OCI-LY7 (cell line): ENCODE measurements at regions not wholly inside any gene's neighbourhood (a gene's known extent, or its start where the extent isn't known, plus 50 kb on each side); places are given as distances from the start of the nearest gene placed in this dataset.

ENCODE experiments used
- BruUV-seq: library from RNA; stranded (reverse); fragments of 400-500 nt; replicated peaks from 2 replicates; lab custom pipeline; 2021; lab: Mats Ljungman, UMichigan
- CTCF ChIA-PET: fragments of 300-600 bp; sonication (Branson Sonifier 250); formaldehyde crosslinking; loops from one replicate; lab custom pipeline; 2022; ENCODE audit warnings: antibody characterized with exemption; ENCODE audit not compliant: unreplicated experiment; lab: Charles Lee
- POLR2A ChIA-PET: fragments of 300-600 bp; sonication (Branson Sonifier 250); formaldehyde crosslinking; loops from one replicate; lab custom pipeline; 2022; ENCODE audit warnings: antibody characterized with exemption; lab: Charles Lee
- DNase-seq: peaks from one replicate; pipeline ENCODE4 v3.0.0-alpha.2; 2015; ENCODE audit warnings: low spot score
- H2AFZ ChIP-seq: fragments of 200-600 bp; sonication (generic), shearing (Covaris generic); 2 replicates; pipeline ENCODE4 v1.6.1; 2014; ENCODE audit warnings: mild to moderate bottlenecking, antibody characterized with exemption, low read length, moderate library complexity
- H3K27ac ChIP-seq: fragments of 200-600 bp; sonication (generic); 2 replicates; pipeline ENCODE4 v1.5.1; 2014; ENCODE audit warnings: mixed run types, low read depth, mild to moderate bottlenecking, moderate library complexity, low read length, inconsistent platforms; ENCODE audit not compliant: poor library complexity, severe bottlenecking
- H3K36me3 ChIP-seq: fragments of 200-600 bp; sonication (generic); 2 replicates; pipeline ENCODE4 v1.6.1; 2014; ENCODE audit warnings: mild to moderate bottlenecking, antibody characterized with exemption, low read length, moderate library complexity, mixed read lengths; ENCODE audit not compliant: insufficient read depth
- H3K4me1 ChIP-seq: fragments of 200-600 bp; sonication (generic); 2 replicates; pipeline ENCODE4 v1.5.1; 2014; ENCODE audit warnings: mild to moderate bottlenecking, low read length; ENCODE audit not compliant: insufficient read depth, poor library complexity, severe bottlenecking
- H3K4me2 ChIP-seq: fragments of 200-600 bp; sonication (generic); 2 replicates; pipeline ENCODE4 v1.6.1; 2014; ENCODE audit warnings: mild to moderate bottlenecking, low read length
- H3K4me3 ChIP-seq: fragments of 200-600 bp; sonication (generic); 2 replicates; pipeline ENCODE4 v1.5.1; 2014; ENCODE audit warnings: mild to moderate bottlenecking, low read depth, low read length; ENCODE audit not compliant: poor library complexity, severe bottlenecking
- H3K79me2 ChIP-seq: fragments of 200-600 bp; sonication (generic); 2 replicates; pipeline ENCODE4 v1.6.1; 2016; ENCODE audit warnings: low read depth, mild to moderate bottlenecking, low read length, moderate library complexity, mixed read lengths; ENCODE audit not compliant: insufficient read depth
- H3K9me2 ChIP-seq: fragments of 200-600 bp; sonication (generic); 2 replicates; pipeline ENCODE4 v1.6.1; 2016; ENCODE audit warnings: mild to moderate bottlenecking, low read length, mixed read lengths; ENCODE audit not compliant: insufficient read depth
- H3K9me3 ChIP-seq: fragments of 200-600 bp; sonication (generic); 2 replicates; pipeline ENCODE4 v1.6.1; 2014; ENCODE audit warnings: mild to moderate bottlenecking, mixed run types, low read length, mixed read lengths
- H4K20me1 ChIP-seq: fragments of 200-600 bp; sonication (generic); 2 replicates; pipeline ENCODE4 v1.6.1; 2014; ENCODE audit warnings: mild to moderate bottlenecking, antibody characterized with exemption, low read length, moderate library complexity, mixed read lengths; ENCODE audit not compliant: insufficient read depth
- CTCF ChIP-seq: fragments of 200-600 bp; sonication (generic); conservative IDR thresholded peaks from 2 replicates; pipeline ENCODE4 v1.5.1; 2014; ENCODE audit warnings: mild to moderate bottlenecking, antibody characterized with exemption, low read length, moderate library complexity, mixed read lengths
- EZH2phosphoT487 ChIP-seq: fragments of 200-600 bp; sonication (generic); IDR thresholded peaks from 2 replicates; pipeline ENCODE4 v1.6.1; 2018; ENCODE audit warnings: low read depth, borderline replicate concordance, mild to moderate bottlenecking, mixed run types, antibody characterized with exemption, low read length, moderate library complexity, mixed read lengths
- intact Hi-C: fragments of 100-400 bp; cut with micrococcal nuclease; formaldehyde crosslinking; loops from one replicate; pipeline ENCODE4 v1.10.0; 2022; ENCODE audit not compliant: unreplicated experiment

GRCh38 chr4:91754716-91755115 lies 549.0 kb upstream of the GRID2 start:
- CTCF ChIA-PET: no interaction called here
- BruUV-seq: no TSS peak
- Histone ChIP-seq H3K27ac (no peak overlapping the region), H3K4me2 (no peak overlapping the region), H3K79me2 (no peaks in the 10 kb centered on the region), H3K9me2 (no peaks in the 10 kb centered on the region), H3K9me3 (no peaks in the 10 kb centered on the region), H3K4me1 (no peaks in the 10 kb centered on the region), H3K36me3 (no peaks in the 10 kb centered on the region), H4K20me1 (no peaks in the 10 kb centered on the region), H2AFZ (no peak overlapping the region), H3K4me3 (no peak overlapping the region)
- TF ChIP-seq CTCF (no peak), EZH2phosphoT487 (no peak)
- POLR2A ChIA-PET: no interaction called here
- DNase-seq: no peak
- intact Hi-C loops: no loop called here

- no peak overlapping the region for H3K27ac ChIP-seq
- POLR2A ChIA-PET: no interaction called here
- H2AFZ ChIP-seq: no peak overlapping the region
- DNase-seq: no peak
- H3K9me2 ChIP-seq: no peaks in the 10 kb centered on the region
- no peak overlapping the region for H3K4me3 ChIP-seq
- H3K9me3 ChIP-seq: no peaks in the 10 kb centered on the region
- intact Hi-C loops: no loop called here
- no peaks in the 10 kb centered on the region for H3K4me1 ChIP-seq
- H3K79me2 ChIP-seq: no peaks in the 10 kb centered on the region
- CTCF ChIA-PET: no interaction called here
- TF ChIP-seq EZH2phosphoT487 (no peak), CTCF (no peak)
- no TSS peak for BruUV-seq
- no peaks in the 10 kb centered on the region for H4K20me1 ChIP-seq
- H3K4me2 ChIP-seq: no peak overlapping the region
- no peaks in the 10 kb centered on the region for H3K36me3 ChIP-seq
These were observed 545.3 kb upstream of the GRID2 start for GRCh38 chr4:91758487-91758886.

GRCh38 chr4:91764085-91764484 lies 539.7 kb upstream of the GRID2 start:
- ChIA-PET POLR2A (no interaction called here), CTCF (no interaction called here)
- Histone ChIP-seq H2AFZ (no peak overlapping the region), H3K27ac (no peak overlapping the region), H4K20me1 (no peaks in the 10 kb centered on the region), H3K4me2 (no peak overlapping the region), H3K4me3 (no peak overlapping the region), H3K9me2 (no peaks in the 10 kb centered on the region), H3K36me3 (no peaks in the 10 kb centered on the region), H3K9me3 (no peaks in the 10 kb centered on the region), H3K4me1 (no peaks in the 10 kb centered on the region), H3K79me2 (no peaks in the 10 kb centered on the region)
- no peak for TF ChIP-seq CTCF
- no peak for TF ChIP-seq EZH2phosphoT487
- DNase-seq: no peak
- no TSS peak for BruUV-seq
- intact Hi-C loops: no loop called here
